HG03159 (cell line): ENCODE measurements at regions not wholly inside any gene's neighbourhood (a gene's known extent, or its start where the extent isn't known, plus 50 kb on each side); places are given as distances from the start of the nearest gene placed in this dataset.

Experiments
- ATAC-seq: cut with Tn5 transposase; IDR thresholded peaks from one replicate; pipeline ENCODE4 v1.9.1; 2021; ENCODE audit warnings: mild to moderate bottlenecking, moderate library complexity; ENCODE audit not compliant: unreplicated experiment

GRCh38 chr16:52237823-52238222 is 309.1 kb downstream of the TOX3 start:
- ATAC-seq: no peak

DNA sequence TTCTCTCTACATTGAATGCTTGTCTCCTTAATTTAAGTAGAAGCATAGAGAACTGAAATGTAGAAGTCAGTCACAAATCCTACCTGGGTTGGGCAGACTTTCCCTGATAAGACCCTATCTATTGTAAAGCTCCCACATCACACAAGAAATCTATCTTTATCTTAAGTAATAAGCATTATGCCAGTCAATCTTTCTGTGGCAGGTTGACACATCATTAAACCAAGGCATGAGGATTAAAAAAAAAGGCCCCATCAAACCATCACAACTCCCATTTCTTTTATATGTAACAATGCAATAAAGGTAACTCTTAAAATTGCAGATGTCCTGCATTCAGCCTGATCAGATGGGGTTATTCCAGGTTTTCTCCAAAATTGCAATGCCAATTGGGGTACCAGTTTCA is 311.8 kb downstream of the TOX3 start:
- ATAC-seq: no peak

DNA sequence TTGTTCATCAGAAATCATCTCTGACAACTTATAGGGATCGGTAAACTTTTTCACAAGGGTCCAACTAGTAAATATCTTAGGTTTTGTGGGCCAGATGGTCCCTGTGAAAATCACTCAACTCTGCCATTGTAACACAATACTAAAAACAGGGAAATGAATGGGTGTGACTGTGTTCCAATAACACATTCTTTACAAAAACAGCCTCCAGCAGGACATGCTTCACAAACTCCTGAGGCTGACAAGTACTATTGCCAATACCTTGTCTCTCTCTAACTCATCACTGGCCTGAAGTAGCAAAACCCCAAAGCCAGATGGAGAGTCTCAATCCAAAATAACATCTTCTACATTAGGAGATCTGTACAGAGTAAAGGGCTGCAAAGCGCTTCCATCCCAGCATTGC is 312.3 kb downstream of the TOX3 start:
- no peak for ATAC-seq

GRCh38 chr16:52229471-52229870 is 317.5 kb downstream of the TOX3 start:
- no peak for ATAC-seq

GRCh38 chr16:52227851-52228250 is 319.1 kb downstream of the TOX3 start:
- ATAC-seq: no peak

- ATAC-seq: no peak
These were observed 334.1 kb downstream of the TOX3 start for GRCh38 chr16:52212841-52213240.

- ATAC-seq: no peak
These were observed 337.7 kb downstream of the TOX3 start for GRCh38 chr16:52209227-52209626.

DNA sequence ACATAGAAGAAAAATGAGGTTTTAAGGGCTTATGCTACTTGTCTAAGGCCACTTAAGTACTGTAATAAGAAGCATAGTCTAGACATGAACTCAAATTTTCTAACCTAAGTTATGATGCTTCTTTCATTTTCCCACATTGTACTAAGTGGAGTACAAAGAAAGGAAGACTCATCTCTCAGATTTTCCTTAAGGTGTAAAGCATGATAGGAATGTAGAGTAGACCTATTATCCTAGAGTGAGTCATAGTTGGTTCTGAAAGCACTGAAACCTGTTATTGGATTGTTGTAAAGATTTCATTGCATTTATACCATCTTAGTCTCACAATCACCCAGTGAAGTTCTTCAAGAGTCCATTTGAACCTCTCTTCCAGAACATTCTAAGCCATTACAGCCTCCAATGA is 343.8 kb downstream of the TOX3 start:
- no peak for ATAC-seq

DNA sequence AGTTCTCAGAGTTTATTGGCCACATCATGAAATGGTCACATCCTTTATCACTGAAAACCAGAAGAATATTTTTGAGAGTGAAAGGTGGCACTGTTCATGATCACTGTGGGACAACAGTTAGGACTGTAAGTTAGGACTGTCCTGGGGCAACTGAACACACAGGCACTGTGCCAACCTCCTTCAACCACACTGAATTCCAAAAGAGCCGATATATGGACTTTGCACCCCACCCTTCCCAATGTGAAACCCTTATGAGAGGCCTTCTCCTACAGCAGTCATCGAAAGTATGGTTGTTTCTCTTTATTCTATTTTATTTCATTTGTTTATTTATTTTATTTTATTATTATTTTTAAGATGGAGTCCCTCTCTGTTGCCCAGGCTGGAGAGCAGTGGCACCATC is 353.5 kb downstream of the TOX3 start:
- no peak for ATAC-seq

GRCh38 chr16:52191531-52192134 is 355.3 kb downstream of the TOX3 start:
- no peak for ATAC-seq

GRCh38 chr16:52184336-52184735 is 362.6 kb downstream of the TOX3 start:
- no peak for ATAC-seq

DNA sequence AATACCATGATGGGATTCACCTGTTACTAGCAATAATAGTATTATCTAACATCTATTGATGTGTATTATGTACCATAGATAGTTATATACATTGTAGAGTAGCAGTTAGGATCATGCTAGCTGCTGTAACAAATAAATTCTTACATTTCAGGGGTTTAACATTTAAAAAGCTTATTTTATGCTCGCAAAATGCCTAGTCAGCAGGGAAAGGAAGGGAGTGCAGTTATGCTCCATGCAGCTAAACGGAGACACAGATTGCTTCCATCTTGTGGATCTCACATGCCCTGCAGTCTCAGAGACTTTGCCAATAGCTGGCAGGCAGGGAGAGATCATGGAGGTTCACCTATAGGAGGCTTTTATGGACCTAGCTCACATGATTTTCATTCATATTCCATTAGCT is 364.1 kb downstream of the TOX3 start:
- no peak for ATAC-seq

DNA sequence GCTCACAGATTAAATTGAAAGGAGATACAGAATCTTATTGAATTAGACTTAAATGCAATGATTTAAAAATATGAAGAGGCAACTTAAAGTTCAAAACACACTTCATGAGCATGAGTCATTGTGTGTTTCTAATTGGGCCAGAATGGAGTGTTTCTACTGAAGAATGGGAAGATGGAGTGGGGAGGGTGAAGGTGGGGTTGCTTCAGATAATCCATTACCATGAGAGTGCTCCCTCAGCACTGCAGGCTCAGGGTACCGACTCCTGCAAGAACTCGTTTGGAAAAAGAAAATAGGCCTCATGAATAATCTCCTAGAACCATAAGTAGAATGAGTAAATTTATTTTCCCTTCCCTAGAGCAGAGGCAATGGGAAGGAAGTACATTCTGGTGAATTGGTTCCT is 372.8 kb downstream of the TOX3 start:
- ATAC-seq: no peak

DNA sequence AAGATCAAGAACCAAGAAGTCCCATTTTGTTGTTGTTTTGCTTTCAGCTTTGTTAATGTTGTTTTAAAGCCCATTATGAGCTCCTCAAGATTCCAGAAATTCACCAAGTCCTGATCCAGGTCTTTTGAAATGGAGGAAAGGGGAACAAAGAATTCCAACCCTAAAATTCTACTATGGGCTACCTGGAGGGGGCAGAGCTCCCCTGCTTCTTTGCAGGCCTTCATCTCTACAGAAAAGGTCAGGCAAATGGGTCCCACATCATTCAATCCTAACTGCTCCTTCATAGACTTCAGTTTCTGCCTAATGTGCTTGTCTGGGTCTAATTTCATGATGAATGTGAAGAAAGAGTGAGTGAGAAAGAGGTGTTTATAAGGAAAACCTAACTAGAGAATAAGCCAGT is 375.5 kb downstream of the TOX3 start:
- ATAC-seq: no peak

DNA sequence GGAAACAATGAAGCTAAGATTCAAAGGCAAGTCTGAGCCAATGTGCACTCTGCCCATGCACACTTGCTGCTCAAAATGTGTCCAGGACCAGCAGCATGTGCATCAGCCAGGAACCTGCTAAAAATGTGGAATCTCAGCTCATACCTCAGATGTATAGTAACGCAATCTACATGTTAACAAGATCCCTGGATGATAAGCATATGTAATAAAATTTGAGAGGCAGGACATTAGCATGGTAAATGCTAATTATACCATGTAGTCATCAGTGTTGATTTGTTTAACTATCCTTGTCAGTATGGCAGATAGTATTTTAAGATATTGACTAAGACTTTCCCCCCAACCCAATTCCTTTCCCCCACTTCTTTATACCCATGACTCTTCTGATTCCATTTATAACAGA is 379.6 kb downstream of the TOX3 start:
- no peak for ATAC-seq

- ATAC-seq: no peak
These were observed 381.0 kb downstream of the TOX3 start for GRCh38 chr16:52165961-52166360.

DNA sequence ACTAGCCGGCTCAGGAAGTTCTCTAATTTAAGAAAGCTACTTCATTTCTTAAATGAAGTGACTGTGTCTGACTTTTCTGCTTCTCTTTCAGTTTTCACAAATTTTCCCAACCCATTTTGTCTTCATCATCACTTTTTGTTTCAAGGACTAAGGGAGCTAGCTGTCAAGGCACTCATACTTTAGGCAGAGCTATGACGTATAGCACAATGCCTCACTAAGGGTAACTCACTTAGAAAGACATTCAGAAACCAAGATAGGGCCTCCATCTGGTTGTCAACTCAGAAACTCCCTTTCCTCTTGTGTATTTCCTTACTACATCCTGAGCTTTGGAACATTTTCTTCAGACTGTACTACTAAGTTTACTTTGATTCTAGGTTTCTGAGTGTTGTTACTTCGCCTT is 397.9 kb downstream of the TOX3 start:
- ATAC-seq: no peak

DNA sequence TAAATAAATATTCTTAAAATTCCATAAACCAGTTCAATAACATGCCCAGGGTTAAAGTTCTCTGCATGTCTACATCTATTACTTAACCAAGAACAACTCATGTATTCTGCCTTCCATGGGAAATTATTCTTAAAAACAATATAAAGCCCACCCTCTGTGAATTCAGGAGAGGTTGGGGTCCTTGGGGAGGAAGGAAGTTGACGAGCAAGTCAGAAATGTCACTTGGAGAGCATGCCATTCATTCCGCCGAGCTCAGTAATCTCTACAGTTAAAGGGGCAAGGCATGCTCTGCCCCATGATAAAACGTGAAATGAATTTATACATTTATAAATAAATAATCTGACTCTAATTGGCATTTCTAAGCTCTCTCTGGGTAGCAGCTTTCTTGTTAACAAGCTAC is 405.1 kb downstream of the TOX3 start:
- ATAC-seq: no peak

GRCh38 chr16:52128361-52128760 is 418.6 kb downstream of the TOX3 start:
- ATAC-seq: no peak

DNA sequence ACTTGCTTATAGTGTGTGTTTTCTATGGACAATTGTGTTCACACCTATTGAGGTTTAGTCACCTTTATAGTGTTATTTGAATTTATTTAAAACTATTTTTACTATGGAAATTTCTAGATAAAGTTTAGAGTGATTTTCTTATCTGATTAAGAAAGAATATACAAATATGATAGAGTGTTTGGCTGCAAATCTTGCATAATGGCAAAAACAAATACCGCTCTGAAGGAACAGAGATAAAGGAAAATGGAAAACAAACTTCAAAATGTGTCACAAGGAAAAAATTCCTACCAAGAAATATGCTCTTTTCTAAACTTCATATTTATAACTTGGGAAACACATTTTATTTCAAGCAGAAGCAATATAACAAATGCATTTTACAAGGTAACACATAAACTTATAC is 423.1 kb downstream of the TOX3 start:
- ATAC-seq: no peak

DNA sequence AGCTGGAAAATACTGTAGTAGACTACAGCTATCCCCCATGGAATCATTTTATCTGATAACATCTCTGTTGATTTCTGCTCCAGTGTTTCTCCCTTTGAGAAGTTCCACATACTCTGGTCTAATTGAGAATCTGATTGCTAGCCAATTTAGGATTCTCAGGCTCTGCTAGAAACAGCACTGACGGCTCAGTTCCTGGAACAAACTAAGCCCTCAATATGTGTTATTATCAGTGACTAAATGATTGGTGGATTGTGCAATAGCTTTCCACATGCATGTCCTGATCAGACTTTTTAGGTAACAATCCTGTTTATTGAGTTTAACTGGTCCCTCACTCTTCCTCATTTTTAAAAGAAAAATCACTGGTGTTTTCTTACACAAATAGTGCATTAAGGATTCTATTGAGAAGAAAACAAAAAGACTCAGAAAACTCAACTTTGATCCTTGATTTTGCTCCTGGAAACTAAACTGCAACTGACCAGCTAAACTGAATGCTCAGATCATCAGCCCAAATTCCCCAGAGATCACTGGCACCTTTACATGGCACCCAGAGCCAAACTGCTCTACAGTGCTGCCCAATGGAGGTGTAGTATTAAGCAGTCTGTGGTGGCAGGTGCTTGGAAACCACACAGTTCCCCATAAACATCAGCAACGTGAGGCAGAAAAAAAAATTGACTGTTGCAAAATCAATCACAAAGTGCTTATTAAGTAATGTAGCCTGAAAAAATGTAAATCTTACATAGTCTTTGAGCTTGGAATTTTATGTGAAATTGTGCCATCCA is 423.7 kb downstream of the TOX3 start:
- ATAC-seq: no peak

DNA sequence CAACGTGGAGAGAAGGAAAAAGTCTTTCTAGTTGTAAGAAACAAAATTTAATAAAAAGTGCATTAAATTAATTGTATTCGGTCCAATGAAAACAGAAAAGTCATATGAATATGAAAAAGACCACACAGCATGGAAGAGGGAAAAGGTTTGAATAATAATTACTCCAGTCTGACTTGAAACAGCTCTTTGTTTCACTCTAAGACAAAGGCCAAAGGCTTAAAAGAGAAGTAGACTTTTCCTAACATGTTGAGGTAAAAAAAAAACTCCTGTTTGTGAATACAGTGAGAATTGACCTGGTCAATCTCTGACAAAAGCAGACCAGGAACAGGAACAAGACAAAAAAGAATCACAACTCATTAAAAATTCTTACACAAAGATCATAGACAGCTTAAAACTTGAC is 429.8 kb downstream of the TOX3 start:
- no peak for ATAC-seq

DNA sequence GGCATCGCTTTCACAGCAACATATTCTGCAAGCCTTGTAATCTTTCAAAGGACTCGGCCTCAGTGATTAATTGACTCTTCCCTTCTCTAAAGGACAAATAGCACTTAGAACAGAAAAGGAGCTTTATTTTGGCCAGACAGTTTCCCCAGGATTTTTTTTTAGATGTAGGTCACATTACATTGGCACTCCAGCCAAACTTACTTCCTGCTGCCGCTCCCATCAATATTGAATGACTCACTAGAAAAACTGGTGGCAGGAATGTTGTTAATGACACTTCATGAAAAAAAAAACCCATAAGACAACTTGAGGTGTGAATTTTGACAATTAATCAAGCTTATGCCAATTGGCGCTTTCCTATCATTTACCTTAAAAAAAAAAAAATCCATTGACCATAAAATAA is 432.6 kb downstream of the TOX3 start:
- ATAC-seq: no peak
